ENCODE measurements at regions not wholly inside any gene's neighbourhood (a gene's known extent, or its start where the extent isn't known, plus 50 kb on each side); places are given as distances from the start of the nearest gene placed in this dataset.

DNA sequence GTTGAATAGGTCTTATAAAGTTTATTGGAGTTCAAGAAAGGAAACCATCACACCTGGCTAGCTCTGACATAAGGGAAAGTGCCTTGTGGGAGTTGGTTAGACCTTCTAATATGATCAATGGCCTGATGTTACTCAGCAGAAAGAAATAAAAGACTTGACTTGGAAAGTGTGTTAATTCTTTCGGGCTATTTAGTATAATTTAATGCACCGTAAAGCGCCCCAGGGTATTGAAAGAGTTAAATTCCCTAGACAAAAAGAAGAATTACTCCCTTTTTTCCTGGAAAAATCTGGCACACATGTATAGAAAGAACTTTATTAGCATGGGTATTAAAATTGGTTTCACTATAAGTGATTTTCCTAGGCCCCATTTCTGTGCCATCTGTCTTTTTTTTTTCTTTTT, 1125.7 kb upstream of the FLRT2 start:
- no peak for ATAC-seq (ENCODE audit: low read depth in 2 of 2)
- Histone ChIP-seq H3K27ac (ENCODE audit: insufficient read depth, low read length, poor library complexity, severe bottlenecking) (no peak overlapping the region), H3K4me1 (ENCODE audit: control insufficient read depth, insufficient read depth, low read length, poor library complexity, severe bottlenecking) (no peaks in the 10 kb centered on the region), H3K36me3 (ENCODE audit: control insufficient read depth, insufficient read depth, low read length) (no peaks in the 10 kb centered on the region), H3K4me3 (ENCODE audit: low read depth, low read length) (no peak overlapping the region), H3K27me3 (ENCODE audit: control insufficient read depth, insufficient read depth, low read length) (no peaks in the 10 kb centered on the region), H3K9me3 (ENCODE audit: control insufficient read depth in 2 of 2, low read length in 2 of 2) (peaks cover 0 to 16% of the 10 kb centered on the region in 2 experiments)
- DNase-seq, result no peak
- peaks cover 0 to 24% (median 6%) of the 10 kb centered on the region in 7 donors for H3K9me3 Mint-ChIP-seq
- H3K4me1 Mint-ChIP-seq, result no peaks in the 10 kb centered on the region
- H3K4me3 Mint-ChIP-seq, result no peak overlapping the region
- H3K36me3 Mint-ChIP-seq, result no peaks in the 10 kb centered on the region
- H3K27me3 Mint-ChIP-seq, result no peaks in the 10 kb centered on the region
- no peak overlapping the region for H3K27ac Mint-ChIP-seq

GRCh38 chr14:84409435-84409834, 1120.5 kb upstream of the FLRT2 start:
- no peak for DNase-seq
- Mint-ChIP-seq H3K27me3 (no peaks in the 10 kb centered on the region), H3K4me3 (no peak overlapping the region), H3K27ac (no peak overlapping the region), H3K4me1 (no peaks in the 10 kb centered on the region), H3K9me3 (peaks cover 0 to 32% (median 9%) of the 10 kb centered on the region in 7 donors), H3K36me3 (no peaks in the 10 kb centered on the region)
- Histone ChIP-seq H3K27ac (ENCODE audit: insufficient read depth, low read length, poor library complexity, severe bottlenecking) (no peak overlapping the region), H3K4me3 (ENCODE audit: low read depth, low read length) (no peak overlapping the region), H3K36me3 (ENCODE audit: control insufficient read depth, insufficient read depth, low read length) (no peaks in the 10 kb centered on the region), H3K9me3 (ENCODE audit: control insufficient read depth in 2 of 2, low read length in 2 of 2) (peaks cover 5 to 8% of the 10 kb centered on the region in 2 experiments), H3K4me1 (ENCODE audit: control insufficient read depth, insufficient read depth, low read length, poor library complexity, severe bottlenecking) (no peaks in the 10 kb centered on the region), H3K27me3 (ENCODE audit: control insufficient read depth, insufficient read depth, low read length) (no peaks in the 10 kb centered on the region)
- no peak for ATAC-seq (ENCODE audit: low read depth in 2 of 2)

GRCh38 chr14:84410344-84410743, 1119.6 kb upstream of the FLRT2 start:
- no peaks in the 10 kb centered on the region for H3K36me3 Mint-ChIP-seq

DNA sequence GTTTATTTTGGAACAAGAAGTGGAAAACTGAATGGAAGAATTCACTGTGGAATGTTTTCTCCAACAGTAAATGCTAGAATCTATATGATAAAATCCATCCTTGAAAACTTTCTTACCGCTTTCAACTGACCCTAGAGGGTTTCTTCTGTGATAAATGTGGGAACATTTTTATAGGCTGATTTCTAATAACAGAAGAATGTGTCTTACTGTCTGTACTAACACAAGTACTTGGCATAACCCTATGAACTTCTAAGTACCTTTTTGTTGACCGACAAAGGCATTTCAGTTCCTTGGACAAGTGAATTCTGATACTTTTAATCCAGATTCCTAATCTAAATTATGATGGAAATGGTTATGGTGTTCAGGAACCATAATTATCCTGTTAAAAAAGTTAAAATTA, 1109.7 kb upstream of the FLRT2 start:
- no peak for DNase-seq
- H3K4me3 ChIP-seq (ENCODE audit: low read depth, low read length), result no peak overlapping the region
- H3K27ac ChIP-seq (ENCODE audit: insufficient read depth, low read length, poor library complexity, severe bottlenecking), result no peak overlapping the region
- Mint-ChIP-seq H3K27me3 (no peaks in the 10 kb centered on the region), H3K9me3 (peaks cover 0 to 33% (median 7%) of the 10 kb centered on the region in 7 donors), H3K27ac (no peak overlapping the region), H3K36me3 (no peaks in the 10 kb centered on the region), H3K4me1 (peaks cover 0 to 2% (median 0%) of the 10 kb centered on the region in 4 donors), H3K4me3 (no peak overlapping the region)
- H3K4me1 ChIP-seq (ENCODE audit: control insufficient read depth, insufficient read depth, low read length, poor library complexity, severe bottlenecking), result no peaks in the 10 kb centered on the region
- H3K9me3 ChIP-seq (ENCODE audit: control insufficient read depth in 2 of 2, low read length in 2 of 2), result peaks cover 0 to 12% of the 10 kb centered on the region in 2 experiments
- no peak for ATAC-seq (ENCODE audit: low read depth in 2 of 2)
- H3K27me3 ChIP-seq (ENCODE audit: control insufficient read depth, insufficient read depth, low read length), result no peaks in the 10 kb centered on the region
- no peaks in the 10 kb centered on the region for H3K36me3 ChIP-seq (ENCODE audit: control insufficient read depth, insufficient read depth, low read length)

More at GRCh38 chr14:84410344-84410743, 1119.6 kb upstream of the FLRT2 start:
- Histone ChIP-seq H3K4me3 (ENCODE audit: low read depth, low read length) (no peak overlapping the region), H3K4me1 (ENCODE audit: control insufficient read depth, insufficient read depth, low read length, poor library complexity, severe bottlenecking) (no peaks in the 10 kb centered on the region), H3K9me3 (ENCODE audit: control insufficient read depth in 2 of 2, low read length in 2 of 2) (peaks cover 4 to 5% of the 10 kb centered on the region in 2 experiments), H3K36me3 (ENCODE audit: control insufficient read depth, insufficient read depth, low read length) (no peaks in the 10 kb centered on the region), H3K27ac (ENCODE audit: insufficient read depth, low read length, poor library complexity, severe bottlenecking) (no peak overlapping the region), H3K27me3 (ENCODE audit: control insufficient read depth, insufficient read depth, low read length) (no peaks in the 10 kb centered on the region)
- Mint-ChIP-seq H3K27ac (no peak overlapping the region), H3K27me3 (no peaks in the 10 kb centered on the region), H3K4me1 (no peaks in the 10 kb centered on the region), H3K9me3 (peaks cover 0 to 24% (median 9%) of the 10 kb centered on the region in 7 donors), H3K4me3 (no peak overlapping the region)
- ATAC-seq (ENCODE audit: low read depth in 2 of 2) (no peak), DNase-seq (no peak)

DNA sequence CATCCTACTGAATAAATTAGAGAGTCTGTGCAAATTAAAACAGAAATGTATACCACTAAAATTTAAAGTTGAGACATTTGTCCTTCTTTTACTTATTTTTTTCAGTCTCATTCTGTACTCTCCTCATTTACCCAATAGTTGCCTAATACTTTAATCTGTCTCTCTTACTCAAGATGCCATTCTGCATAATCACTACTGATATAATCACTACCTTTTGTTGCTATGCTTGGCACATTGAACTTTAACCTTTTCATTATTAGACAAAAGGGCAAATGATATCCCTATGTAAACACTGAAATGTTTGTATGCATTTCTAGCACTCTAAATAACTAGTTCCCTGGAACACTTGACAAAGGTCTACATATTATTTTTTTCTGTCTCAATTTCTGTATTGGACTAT, 1108.3 kb upstream of the FLRT2 start:
- Histone ChIP-seq H3K27ac (ENCODE audit: insufficient read depth, low read length, poor library complexity, severe bottlenecking) (no peak overlapping the region), H3K4me1 (ENCODE audit: control insufficient read depth, insufficient read depth, low read length, poor library complexity, severe bottlenecking) (no peaks in the 10 kb centered on the region), H3K36me3 (ENCODE audit: control insufficient read depth, insufficient read depth, low read length) (no peaks in the 10 kb centered on the region), H3K9me3 (ENCODE audit: control insufficient read depth in 2 of 2, low read length in 2 of 2) (peaks cover 0 to 12% of the 10 kb centered on the region in 2 experiments), H3K27me3 (ENCODE audit: control insufficient read depth, insufficient read depth, low read length) (no peaks in the 10 kb centered on the region), H3K4me3 (ENCODE audit: low read depth, low read length) (no peak overlapping the region)
- ATAC-seq (ENCODE audit: low read depth in 2 of 2) (no peak), DNase-seq (no peak)
- Mint-ChIP-seq H3K4me1 (peaks cover 0 to 2% (median 0%) of the 10 kb centered on the region in 4 donors), H3K36me3 (no peaks in the 10 kb centered on the region), H3K27ac (no peak overlapping the region), H3K9me3 (peaks cover 0 to 28% (median 4%) of the 10 kb centered on the region in 7 donors), H3K4me3 (no peak overlapping the region), H3K27me3 (no peaks in the 10 kb centered on the region)

- H3K27me3 ChIP-seq (ENCODE audit: control insufficient read depth, insufficient read depth, low read length), result no peaks in the 10 kb centered on the region
- no peaks in the 10 kb centered on the region for H3K4me1 ChIP-seq (ENCODE audit: control insufficient read depth, insufficient read depth, low read length, poor library complexity, severe bottlenecking)
- Mint-ChIP-seq H3K4me3 (no peak overlapping the region), H3K36me3 (no peaks in the 10 kb centered on the region), H3K27me3 (no peaks in the 10 kb centered on the region), H3K4me1 (no peaks in the 10 kb centered on the region), H3K27ac (no peak overlapping the region), H3K9me3 (peaks cover 0 to 11% (median 1%) of the 10 kb centered on the region in 7 donors)
- no peak overlapping the region for H3K4me3 ChIP-seq (ENCODE audit: low read depth, low read length)
- no peak overlapping the region for H3K27ac ChIP-seq (ENCODE audit: insufficient read depth, low read length, poor library complexity, severe bottlenecking)
- no peak for DNase-seq
- no peaks in the 10 kb centered on the region for H3K36me3 ChIP-seq (ENCODE audit: control insufficient read depth, insufficient read depth, low read length)
- ATAC-seq (ENCODE audit: low read depth in 2 of 2), result no peak
- H3K9me3 ChIP-seq (ENCODE audit: control insufficient read depth in 2 of 2, low read length in 2 of 2), result no peaks in the 10 kb centered on the region
Observed at GRCh38 chr14:84425968-84426367, 1104.0 kb upstream of the FLRT2 start.

- no peak for ATAC-seq (ENCODE audit: low read depth in 2 of 2)
- Mint-ChIP-seq H3K27me3 (no peaks in the 10 kb centered on the region), H3K4me3 (no peak overlapping the region), H3K4me1 (no peaks in the 10 kb centered on the region), H3K27ac (no peak overlapping the region), H3K36me3 (no peaks in the 10 kb centered on the region), H3K9me3 (peaks cover 0 to 22% (median 3%) of the 10 kb centered on the region in 7 donors)
- no peaks in the 10 kb centered on the region for H3K36me3 ChIP-seq (ENCODE audit: control insufficient read depth, insufficient read depth, low read length)
- peaks cover 0 to 5% of the 10 kb centered on the region in 2 experiments for H3K9me3 ChIP-seq (ENCODE audit: control insufficient read depth in 2 of 2, low read length in 2 of 2)
- DNase-seq, result no peak
- H3K4me3 ChIP-seq (ENCODE audit: low read depth, low read length), result no peak overlapping the region
- no peaks in the 10 kb centered on the region for H3K27me3 ChIP-seq (ENCODE audit: control insufficient read depth, insufficient read depth, low read length)
- H3K4me1 ChIP-seq (ENCODE audit: control insufficient read depth, insufficient read depth, low read length, poor library complexity, severe bottlenecking), result no peaks in the 10 kb centered on the region
- no peak overlapping the region for H3K27ac ChIP-seq (ENCODE audit: insufficient read depth, low read length, poor library complexity, severe bottlenecking)
Observed at GRCh38 chr14:84432676-84433075, 1097.3 kb upstream of the FLRT2 start.

GRCh38 chr14:84433961-84434360, 1096.0 kb upstream of the FLRT2 start:
- H3K4me3 Mint-ChIP-seq, result no peak overlapping the region

More at GRCh38 chr14:84433961-84434360, 1096.0 kb upstream of the FLRT2 start:
- H3K4me3 ChIP-seq (ENCODE audit: low read depth, low read length), result no peak overlapping the region
- ATAC-seq (ENCODE audit: low read depth in 2 of 2) (no peak), DNase-seq (no peak)
- no peaks in the 10 kb centered on the region for H3K36me3 ChIP-seq (ENCODE audit: control insufficient read depth, insufficient read depth, low read length)
- no peak overlapping the region for H3K27ac ChIP-seq (ENCODE audit: insufficient read depth, low read length, poor library complexity, severe bottlenecking)
- H3K4me1 Mint-ChIP-seq, result no peaks in the 10 kb centered on the region
- H3K4me1 ChIP-seq (ENCODE audit: control insufficient read depth, insufficient read depth, low read length, poor library complexity, severe bottlenecking), result no peaks in the 10 kb centered on the region
- H3K9me3 ChIP-seq (ENCODE audit: control insufficient read depth in 2 of 2, low read length in 2 of 2), result peaks cover 0 to 5% of the 10 kb centered on the region in 2 experiments
- no peaks in the 10 kb centered on the region for H3K27me3 Mint-ChIP-seq
- H3K36me3 Mint-ChIP-seq, result no peaks in the 10 kb centered on the region
- no peak overlapping the region for H3K27ac Mint-ChIP-seq
- peaks cover 0 to 22% (median 3%) of the 10 kb centered on the region in 7 donors for H3K9me3 Mint-ChIP-seq
- H3K27me3 ChIP-seq (ENCODE audit: control insufficient read depth, insufficient read depth, low read length), result no peaks in the 10 kb centered on the region
